ENCODE measurements at regions not wholly inside any gene's neighbourhood (a gene's known extent, or its start where the extent isn't known, plus 50 kb on each side); places are given as distances from the start of the nearest gene placed in this dataset.

DNA sequence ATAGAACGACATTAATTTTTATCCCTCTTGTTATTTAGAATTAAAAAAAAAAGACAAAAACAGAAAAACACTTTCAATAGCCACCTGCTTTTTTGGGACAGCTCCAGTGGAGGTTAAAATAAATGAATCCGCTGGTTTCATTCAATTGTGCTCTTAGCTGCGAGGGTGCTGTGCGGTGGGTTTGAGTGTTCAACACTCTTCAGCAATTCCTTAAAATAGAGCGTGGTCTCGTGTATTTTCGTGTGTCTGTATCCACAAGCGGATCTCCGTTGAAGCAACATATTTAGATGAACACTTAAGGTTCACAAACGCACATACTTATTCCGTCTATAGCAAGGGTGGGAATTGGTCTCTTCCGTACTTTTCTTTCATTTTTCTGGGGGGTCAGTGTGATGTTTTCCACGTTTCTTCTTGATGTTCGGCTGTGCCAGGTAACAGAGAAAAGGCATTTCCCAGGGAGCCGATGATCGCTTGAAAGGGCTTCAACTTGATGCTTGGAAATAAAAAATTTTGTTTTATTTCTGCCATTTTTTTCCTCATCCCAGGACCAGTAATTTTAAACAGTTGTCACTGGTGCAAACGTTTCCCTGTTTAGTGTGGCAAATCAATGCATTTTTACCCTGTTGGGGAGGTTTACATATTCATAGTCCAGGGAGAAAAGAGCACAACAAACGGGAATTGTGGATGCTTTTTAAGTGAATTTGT lies 297.9 kb downstream of the IRF8 start:
- no peak for DNase-seq (ENCODE audit: low read depth in 2 of 2)

DNA sequence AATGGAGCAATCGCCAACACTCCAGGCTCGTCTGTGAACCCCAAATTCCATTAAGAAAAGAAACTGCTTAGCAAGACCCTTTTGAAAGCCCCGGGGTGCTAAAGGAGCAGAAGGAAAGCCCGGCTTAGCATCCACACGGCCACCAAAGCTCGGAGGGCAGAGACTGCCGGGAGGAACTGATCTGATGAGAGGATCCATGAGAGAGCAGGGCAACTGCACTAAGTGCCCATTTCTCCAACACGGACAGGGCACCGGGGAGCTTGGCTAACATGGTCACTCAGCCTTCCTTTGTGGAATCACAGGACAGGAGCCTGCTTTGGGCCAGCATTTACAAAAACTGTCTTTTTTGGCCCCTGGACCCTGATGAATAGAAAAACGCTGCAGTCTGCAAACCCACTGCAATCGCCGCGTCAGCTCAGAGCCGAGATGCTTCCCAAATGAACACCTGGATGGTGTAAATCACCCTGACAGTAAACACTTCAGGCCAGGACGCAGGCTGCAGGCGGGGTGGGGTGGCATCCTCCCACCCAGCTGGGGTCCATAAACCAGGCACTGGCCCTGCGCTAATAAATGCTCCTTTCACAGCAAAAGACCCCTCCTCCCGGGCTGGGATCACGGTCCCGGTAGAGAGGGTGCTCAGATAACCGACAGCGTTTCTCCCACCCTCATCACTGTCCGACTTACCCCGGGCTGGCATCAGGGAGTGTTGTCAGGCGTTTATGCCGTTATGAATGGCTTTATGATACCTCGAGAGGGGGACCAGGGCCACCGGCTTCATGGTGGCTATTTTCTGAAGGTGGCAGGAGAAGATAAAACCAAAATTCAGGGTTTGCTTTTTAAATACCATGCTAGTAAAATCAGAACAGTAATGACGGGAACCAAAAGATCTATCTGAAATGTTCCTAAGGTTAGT lies 299.5 kb downstream of the IRF8 start:
- DNase-seq (ENCODE audit: low read depth in 2 of 2): no peak

DNA sequence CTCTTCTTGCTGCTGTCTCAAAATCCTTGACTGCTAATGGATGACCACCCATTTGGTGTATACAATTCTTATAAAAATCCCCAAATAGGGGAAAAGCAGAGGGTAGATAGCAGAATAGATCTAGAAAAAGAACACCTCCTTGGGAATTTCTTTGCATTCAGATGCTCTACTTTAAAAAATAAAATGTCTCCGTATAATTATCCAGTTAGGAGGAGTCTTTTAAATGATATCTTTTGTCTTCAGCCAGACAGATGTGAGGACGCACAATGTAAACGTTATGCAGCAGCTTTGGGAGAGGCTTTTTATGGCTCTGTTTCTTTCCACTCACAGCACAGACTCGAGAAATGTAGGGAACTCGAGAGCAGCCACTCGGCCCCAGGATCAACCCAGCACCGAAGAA lies 300.2 kb downstream of the IRF8 start:
- no peak for DNase-seq (ENCODE audit: low read depth in 2 of 2)

DNA sequence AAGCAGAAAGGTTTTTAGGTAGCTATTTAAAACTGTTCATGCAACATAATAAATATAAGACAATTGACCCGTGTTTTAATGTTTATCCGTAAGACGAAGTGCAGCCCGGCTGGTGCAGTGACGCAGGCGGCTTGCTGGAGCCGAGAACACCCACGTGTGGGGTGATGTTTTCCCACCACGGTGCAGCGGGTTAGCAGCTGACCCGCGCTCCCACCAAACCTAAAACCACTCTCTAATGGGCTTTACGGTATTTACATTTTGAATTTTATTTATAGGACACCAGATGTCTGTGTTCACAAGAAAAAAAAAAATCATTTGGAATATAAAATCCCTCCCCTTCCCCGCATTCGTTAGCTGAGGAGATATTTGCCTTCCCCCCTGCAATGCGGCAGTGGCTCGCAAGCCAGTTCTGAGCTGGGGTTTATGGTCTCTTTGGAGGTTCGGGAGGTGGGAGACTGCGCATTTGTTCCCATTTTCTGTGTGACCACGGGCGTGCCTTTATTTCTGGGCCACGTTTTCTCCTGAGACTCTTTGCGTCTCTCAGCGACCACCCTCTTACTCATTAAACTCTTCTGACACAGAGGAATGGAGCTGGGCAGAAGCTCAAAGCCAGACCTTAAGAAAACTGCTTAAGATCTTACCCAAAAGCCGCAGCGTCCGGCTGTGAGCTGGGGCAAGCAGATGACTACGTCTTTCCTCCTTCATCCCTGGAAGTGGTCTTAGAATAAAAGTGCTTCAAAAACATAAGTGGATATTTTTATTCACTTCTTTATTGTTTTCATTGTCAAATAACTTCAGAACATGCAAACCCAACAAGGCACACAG lies 301.1 kb downstream of the IRF8 start:
- DNase-seq (ENCODE audit: low read depth in 2 of 2): no peak

DNA sequence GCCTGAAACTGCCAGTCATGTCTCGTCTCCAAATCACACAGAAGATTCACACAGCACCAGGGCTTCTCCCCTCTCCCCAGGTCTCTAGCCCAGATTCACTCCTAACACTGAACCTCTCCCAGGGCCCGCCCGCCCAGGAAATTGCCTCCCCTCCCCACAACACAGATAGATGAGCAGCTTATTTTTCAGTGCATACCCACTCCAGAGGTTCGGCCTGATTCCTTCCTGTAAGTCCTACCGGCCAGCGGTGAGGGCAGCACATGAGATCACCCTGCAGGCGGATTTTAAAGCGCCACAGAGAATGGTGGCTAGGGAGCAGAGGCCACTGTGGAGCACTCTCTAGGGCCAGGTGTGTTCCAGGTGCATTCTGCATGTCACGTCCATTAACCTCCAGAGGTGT lies 301.8 kb downstream of the IRF8 start:
- no peak for DNase-seq (ENCODE audit: low read depth in 2 of 2)

DNA sequence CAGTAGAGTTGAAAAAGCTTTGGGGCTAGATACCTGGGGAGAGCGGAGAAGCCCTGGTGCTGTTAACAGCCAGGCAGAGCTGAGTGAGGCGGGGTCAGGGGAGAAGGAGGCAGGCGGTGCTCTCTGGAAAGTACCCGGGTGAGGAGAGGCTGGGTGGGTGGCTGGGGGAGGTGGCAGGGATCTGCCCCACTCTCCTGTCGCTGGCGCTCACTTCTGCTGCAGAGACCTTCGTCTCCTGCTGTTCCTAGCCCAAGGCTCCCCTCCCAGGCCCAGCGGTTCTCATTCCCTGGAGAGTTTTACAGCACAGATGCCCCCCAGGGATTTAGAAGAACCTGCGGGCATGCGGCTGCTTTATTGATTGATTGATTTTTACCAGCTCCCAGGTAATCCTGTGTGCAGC lies 302.8 kb downstream of the IRF8 start:
- no peak for DNase-seq (ENCODE audit: low read depth in 2 of 2)

DNA sequence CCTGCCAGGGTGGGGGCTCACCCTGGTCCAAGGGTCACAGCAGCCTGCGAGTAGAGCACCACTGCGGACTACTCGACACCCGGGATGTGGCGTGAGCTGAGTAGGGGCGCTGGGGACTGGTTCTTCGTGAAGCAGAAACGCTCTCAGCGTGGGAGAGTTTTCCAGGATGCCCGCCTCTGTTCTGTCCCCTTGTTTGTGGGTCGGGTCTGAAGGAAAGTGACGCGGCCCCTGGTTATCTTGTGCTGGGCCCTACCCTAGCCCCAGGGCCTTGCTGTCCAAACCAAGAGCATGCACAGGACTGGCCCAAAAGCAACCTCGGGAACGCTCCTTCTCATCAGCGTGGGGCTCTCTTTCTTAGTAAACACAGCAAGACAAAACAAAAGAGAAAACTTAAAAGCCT lies 303.3 kb downstream of the IRF8 start:
- DNase-seq (ENCODE audit: low read depth in 2 of 2): no peak

DNA sequence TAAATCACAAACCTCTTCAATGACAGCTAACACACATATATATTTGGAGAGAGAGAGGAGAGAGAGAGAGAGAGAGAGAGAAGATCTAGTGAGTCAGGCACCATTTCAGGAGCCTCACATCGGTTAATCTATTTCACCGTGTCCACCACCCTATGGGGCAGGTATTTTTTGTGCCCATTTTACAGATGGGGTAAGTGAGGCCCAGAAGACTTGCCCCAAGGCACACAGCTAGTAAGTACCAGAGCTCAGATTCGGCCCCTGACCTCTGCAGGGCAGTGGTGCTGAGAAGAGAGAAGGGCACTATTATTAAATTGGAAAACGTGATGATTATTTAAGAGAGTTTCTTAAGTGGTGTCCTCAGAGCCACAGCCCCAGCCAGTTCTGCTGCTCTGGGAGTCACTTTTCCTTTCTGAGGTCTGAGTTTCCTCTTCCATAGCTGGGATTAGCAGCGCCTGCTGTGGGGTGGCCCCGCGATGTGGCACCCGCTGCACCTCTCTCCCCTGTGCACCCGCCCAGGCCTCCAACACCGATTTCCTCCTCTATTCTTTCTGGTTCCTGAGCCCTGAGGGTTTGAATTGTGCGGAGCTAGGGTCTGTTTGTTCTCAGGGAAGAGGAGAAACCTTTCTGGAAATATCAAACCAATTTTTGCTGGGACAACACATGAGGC lies 303.9 kb downstream of the IRF8 start:
- no peak for DNase-seq (ENCODE audit: low read depth in 2 of 2)

DNA sequence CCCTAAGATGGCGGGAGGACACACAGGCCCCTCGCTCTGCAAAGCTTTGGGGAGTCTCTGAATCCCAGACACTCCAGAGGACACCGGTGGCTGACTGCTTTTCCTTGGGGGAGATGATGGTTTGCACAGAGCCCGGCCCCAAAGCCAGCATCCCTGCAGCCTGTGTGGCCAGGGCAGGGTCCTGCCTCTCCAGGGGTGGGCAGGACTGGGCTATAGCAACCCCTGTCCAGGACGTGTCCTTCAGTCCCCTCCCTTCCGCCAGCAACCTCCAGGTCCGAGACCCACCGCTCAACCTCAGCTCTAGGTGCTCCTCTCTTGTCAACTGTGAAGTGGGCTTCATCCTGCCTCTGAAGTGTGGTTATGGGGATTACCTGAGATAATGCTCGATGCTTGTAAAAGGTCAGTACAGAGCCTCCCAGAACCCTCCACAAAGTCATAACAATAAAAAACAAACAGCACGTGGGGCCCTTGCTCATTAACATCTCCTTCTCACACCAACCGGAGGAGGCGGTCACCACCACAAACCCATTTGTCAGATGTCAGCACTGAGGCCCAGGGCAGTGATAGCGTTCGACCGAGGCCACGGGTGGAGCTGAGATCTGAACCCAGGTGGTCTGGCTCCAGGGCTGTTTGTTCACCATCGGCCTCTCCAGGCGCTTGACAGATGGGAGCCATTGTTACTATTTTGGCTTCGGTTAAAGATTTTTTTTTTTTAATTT lies 304.8 kb downstream of the IRF8 start:
- DNase-seq (ENCODE audit: low read depth in 2 of 2): no peak

DNA sequence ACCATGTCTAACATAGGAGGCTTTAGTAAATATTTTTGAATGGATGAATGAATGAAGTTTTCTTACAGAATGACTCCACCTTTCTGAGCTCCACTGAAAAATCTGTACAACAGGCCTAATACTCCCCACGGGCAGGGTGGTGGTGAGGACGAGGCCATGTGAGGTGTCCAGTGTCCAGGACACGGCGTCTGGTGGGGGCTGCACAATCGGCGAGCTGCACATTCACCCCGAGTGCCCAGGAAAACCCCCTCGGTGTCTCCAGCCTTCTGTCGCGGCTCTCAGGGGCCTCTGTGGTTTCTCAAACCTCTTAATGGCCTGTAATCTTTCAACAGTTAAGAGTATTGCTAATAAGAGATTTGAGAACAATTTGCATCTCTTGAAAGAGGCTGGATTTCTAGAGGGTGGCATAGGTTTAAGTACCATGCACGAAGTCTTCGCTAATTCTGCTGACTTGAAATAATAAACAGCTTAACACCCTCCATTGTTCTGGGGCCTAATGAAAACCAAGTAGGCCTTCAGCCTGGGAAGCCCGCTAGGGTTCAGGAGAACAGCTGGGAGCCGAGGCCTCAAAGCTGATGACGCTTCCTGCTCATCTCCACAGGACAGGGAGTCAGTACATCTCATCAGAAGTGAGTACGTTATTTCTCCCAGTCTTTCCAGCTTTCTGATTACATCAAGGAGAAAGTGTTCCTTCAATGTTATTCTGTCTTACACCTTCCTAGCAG lies 304.6 kb upstream of the FOXF1 start:
- DNase-seq (ENCODE audit: low read depth in 2 of 2): no peak

DNA sequence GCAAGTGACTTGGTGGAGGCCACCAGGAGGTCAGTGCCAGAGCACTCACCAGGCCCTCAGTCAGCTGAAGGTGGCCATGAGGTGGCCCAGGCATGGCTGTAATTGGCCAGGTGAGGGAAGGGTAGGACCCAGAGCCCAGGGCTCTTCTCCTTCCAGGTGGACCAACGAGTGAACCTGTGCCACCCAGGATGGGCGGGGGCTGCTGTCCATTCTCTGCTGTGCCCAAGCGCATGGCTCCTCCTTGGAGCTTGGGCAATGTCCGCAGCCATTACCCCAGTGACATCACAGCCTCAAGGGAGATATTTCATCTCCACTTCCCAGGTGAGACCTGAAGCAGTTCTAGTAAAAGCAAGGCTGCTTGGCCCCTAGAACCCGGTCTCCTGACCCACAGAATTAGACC lies 303.0 kb upstream of the FOXF1 start:
- DNase-seq (ENCODE audit: low read depth in 2 of 2): no peak

DNA sequence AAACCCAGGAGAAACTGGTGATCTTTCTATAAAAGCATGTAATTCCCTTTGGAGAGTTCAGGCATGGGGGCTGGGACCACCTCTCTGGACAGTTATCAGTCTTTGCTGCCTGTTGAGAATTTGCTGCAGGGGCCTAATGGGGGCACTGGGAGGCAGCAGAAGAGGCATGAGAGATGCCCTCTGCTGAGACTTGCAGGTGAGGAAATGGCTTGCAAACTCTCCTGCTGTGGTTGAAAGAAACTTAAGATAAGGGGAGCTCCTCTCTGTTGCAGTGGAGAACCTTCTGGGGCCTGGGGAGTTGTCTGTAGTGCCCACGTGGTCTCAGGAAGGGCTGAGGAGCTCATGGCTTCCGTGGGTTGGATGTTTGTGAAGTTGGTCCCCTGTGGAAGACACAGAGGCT lies 301.1 kb upstream of the FOXF1 start:
- DNase-seq (ENCODE audit: low read depth in 2 of 2): no peak

DNA sequence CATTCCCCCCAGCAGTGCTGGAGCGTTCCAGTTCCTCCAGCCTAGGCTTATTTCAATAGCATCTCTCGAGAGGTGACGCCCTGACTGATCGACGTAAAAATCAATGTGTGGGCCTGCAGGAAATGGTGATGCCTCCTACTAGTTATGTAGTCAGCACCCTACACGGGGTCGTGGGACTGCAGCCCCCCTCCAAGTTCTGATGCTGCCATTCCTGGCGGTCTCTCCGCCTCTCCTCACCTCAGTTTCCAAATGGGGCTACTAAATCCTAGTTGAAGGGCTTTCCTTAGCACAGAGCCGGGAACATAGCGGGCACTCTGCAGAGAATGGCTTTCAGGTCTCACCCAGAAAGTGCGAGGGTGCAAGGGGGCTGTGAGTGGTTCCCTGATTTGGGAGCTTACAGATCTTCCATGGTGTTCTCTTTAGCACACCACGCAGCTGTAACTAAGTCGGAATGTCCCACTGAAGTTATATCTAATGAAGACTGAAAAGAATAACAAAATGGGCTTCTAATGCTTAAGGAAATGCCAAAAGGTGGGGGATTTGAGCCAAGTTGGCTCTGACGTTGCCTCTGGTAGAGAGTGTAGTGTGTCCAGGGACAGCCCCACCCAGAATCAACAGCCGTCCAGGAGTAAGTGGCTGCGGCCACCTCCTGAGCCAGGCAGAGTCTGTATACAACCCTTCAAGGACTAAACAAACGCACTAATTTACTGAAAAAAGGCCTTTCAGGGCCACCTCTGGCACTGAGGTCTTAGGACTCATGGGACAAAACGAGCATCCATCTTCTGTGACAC lies 299.7 kb upstream of the FOXF1 start:
- DNase-seq (ENCODE audit: low read depth in 2 of 2): no peak

DNA sequence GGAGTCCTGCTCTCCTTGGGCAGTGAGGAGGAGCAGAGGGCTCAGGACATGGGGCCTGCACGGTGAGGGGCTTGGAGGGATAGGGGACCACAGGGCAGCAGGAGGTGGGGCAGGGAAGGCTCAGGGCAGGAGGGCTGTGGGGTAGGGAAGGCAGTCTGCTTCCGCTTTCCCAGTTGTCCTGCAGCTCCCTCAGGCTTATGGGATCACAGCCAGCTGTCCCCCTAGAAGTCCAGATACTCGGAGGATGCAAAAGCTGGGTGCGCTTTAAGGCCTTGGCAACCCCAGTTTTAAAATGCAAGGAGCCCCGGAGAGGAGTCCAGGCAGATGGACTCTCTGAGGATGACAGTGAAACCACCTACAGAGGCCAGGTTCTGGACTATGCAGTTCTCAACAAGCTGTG lies 299.1 kb upstream of the FOXF1 start:
- DNase-seq (ENCODE audit: low read depth in 2 of 2): no peak

DNA sequence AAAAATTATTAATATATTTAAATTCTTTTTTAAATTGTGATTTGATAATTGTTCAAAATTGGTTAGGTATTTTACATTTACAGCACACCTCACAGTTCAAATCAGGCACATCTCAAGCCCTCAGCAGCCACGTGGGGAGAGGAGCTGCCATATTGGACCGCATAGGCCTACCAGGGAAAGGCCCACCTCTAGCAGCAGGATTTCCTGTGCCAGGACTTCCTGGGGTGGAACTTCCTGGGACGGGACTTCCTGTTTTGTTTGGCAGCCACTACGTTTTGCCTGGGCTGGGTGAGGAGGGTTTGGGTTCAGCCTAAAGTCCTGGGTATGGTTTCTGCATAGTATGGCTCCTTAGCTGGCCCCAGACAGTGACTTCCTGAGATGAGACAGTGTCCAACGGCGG lies 298.5 kb upstream of the FOXF1 start:
- DNase-seq (ENCODE audit: low read depth in 2 of 2): no peak

DNA sequence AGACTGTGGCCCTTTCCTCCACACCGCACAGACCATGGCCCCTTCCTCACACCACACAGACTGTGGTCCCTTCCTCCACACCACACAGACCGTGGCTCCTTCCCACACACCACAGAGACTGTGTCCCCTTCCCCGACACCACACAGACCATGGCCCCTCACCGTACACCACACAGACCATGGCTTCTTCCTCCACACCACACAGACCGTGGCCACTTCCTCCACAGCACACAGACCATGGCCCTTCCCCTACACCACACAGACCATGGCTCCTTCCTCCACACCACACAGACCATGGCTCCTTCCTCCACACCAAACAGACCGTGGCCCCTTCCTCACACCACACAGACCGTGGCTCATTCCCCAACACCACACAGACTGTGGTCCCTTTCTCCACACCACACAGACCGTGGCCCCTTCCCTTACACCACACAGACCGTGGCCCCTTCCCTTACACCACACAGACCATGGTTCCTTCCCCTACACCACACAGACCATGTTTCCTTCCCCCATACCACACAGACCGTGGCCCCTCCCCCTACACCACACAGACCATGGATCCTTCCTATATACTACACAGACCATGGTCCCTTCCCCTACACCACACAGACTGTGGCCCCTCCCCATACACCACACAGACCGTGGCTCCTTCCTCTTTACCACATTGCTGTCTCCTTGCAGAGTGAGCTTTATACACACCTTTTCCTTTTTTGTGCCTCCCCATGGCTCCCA lies 297.5 kb upstream of the FOXF1 start:
- no peak for DNase-seq (ENCODE audit: low read depth in 2 of 2)

DNA sequence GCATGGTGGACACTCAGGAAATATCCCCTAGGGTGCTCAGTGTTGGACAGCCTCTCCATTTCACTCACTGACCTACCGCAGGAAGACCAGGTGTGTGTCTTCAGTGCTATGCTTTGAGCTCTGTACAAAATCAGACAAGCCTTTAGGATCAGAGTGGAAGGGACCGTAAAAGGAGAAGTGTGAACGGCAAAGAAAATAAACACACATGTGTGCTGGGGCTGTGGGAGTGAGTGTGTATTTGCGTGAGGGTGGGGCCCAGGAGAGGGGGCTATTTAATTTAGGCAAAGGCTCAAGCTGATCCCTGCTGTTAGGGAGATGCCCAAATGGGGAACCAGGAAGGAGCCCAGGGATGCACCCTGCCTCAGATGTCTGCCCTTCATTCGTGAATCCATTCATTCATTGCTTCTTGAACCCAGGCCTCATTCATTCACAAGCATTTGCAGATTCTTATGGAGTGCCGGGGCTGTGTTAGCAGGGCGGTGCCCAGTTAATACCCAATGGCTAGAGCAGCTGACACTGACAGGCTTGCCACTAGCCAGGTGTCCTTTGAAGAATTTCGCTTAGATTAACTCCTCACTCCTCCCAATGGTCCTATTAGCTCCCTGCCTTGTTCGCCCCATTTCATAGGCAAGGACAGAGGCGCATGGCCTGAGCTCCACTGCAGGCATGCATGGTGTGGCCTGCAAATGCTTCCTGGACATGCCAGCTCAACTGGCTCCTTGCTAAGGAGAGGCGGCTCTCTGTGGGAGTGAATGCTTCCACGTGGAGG lies 296.7 kb upstream of the FOXF1 start:
- DNase-seq (ENCODE audit: low read depth in 2 of 2): no peak
